ENCODE measurements at regions not wholly inside any gene's neighbourhood (a gene's known extent, or its start where the extent isn't known, plus 50 kb on each side); places are given as distances from the start of the nearest gene placed in this dataset.

DNA sequence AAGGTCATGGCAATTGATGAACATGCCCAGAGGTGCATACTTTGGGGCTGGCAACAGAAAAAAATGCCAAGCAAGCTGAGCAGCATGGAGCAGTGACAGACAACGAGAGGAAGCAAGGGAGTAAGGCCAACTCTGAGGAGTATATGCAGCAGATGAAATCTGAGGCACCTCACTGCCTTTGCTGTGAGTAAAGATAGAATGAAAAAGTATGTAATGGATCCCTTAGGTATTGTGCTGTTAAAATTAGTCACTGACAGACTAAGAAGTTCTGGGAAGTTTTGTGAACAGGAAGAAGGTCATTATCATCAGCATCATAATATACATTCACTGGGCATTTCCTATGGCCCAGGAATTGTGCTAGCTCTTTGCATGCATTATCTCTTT is 269.9 kb downstream of the DUSP6 start (continued):
- TF ChIP-seq FOXS1 (CRISPR knock-in tag; IDR thresholded peaks at IDR 0.05) (no peak), HOXA7 (CRISPR knock-in tag; IDR thresholded peaks at IDR 0.05) (no peak), ESRRA (IDR thresholded peaks at IDR 0.05; ENCODE audit: borderline replicate concordance, low read length) (no peak), RCOR1 (IDR thresholded peaks at IDR 0.05; ENCODE audit: low read depth, low read length) (no peak)
- TF ChIP-seq, protein P1, sequence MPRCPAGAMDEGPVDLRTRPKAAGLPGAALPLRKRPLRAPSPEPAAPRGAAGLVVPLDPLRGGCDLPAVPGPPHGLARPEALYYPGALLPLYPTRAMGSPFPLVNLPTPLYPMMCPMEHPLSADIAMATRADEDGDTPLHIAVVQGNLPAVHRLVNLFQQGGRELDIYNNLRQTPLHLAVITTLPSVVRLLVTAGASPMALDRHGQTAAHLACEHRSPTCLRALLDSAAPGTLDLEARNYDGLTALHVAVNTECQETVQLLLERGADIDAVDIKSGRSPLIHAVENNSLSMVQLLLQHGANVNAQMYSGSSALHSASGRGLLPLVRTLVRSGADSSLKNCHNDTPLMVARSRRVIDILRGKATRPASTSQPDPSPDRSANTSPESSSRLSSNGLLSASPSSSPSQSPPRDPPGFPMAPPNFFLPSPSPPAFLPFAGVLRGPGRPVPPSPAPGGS (IDR thresholded peaks at IDR 0.05): no peak

DNA sequence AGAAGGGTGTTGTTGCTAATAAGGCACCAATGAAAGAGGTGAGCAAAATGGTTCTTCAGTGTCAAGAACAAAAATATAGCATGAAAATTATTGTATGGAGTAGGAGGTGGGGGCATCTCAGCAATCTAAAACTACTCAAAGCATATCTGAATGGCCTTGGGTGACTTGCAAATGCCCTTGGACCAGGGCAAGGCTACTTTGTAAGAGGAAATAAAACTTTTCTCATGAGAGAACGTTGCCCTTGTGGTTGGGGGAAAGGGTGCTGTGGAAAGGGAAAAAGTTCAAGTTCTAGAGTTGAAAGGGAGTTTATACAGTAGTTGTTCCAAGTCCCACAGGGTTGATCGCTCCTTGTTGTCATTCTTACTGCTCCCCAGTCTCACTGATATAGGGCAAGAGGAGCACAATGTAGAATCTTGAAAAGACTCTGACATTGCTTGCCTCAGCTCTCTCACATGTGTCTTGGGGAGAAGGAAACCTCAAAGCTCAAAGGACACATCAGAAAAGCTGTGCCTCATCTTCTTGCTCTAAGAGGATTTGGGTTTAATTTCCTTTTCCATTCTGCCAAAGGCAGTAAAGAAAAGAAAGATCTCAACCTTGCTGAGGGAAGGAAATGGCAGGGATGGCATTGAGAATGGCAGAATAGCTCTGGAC is 270.5 kb downstream of the DUSP6 start:
- TF ChIP-seq NFE2L2 (conservative IDR thresholded peaks at IDR 0.05; ENCODE audit: low read length): no peak
- TF ChIP-seq ZNF302 (CRISPR knock-in tag; IDR thresholded peaks at IDR 0.05): no peak
- TF ChIP-seq, protein P2, sequence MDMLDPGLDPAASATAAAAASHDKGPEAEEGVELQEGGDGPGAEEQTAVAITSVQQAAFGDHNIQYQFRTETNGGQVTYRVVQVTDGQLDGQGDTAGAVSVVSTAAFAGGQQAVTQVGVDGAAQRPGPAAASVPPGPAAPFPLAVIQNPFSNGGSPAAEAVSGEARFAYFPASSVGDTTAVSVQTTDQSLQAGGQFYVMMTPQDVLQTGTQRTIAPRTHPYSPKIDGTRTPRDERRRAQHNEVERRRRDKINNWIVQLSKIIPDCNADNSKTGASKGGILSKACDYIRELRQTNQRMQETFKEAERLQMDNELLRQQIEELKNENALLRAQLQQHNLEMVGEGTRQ (IDR thresholded peaks at IDR 0.05): no peak
- TF ChIP-seq SMC3 (IDR thresholded peaks at IDR 0.05): no peak
- TF ChIP-seq RAD21 (conservative IDR thresholded peaks at IDR 0.05 in 1 of 2, IDR thresholded peaks at IDR 0.05 in 1 of 2): no peak
- TF ChIP-seq ESRRA (IDR thresholded peaks at IDR 0.05; ENCODE audit: borderline replicate concordance, low read length): no peak
- no peak for TF ChIP-seq TFCP2L1 (CRISPR knock-in tag; IDR thresholded peaks at IDR 0.05)
- TF ChIP-seq RARB (CRISPR knock-in tag; IDR thresholded peaks at IDR 0.05): no peak
- no peak for TF ChIP-seq EP300 (IDR thresholded peaks at IDR 0.05)
- no peak for TF ChIP-seq SREBF2 (IDR thresholded peaks at IDR 0.05)
- TF ChIP-seq, protein P3, sequence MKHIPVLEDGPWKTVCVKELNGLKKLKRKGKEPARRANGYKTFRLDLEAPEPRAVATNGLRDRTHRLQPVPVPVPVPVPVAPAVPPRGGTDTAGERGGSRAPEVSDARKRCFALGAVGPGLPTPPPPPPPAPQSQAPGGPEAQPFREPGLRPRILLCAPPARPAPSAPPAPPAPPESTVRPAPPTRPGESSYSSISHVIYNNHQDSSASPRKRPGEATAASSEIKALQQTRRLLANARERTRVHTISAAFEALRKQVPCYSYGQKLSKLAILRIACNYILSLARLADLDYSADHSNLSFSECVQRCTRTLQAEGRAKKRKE (CRISPR knock-in tag; IDR thresholded peaks at IDR 0.05; ENCODE audit: low read depth): no peak
- TF ChIP-seq, protein P4, sequence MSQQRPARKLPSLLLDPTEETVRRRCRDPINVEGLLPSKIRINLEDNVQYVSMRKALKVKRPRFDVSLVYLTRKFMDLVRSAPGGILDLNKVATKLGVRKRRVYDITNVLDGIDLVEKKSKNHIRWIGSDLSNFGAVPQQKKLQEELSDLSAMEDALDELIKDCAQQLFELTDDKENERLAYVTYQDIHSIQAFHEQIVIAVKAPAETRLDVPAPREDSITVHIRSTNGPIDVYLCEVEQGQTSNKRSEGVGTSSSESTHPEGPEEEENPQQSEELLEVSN (IDR thresholded peaks at IDR 0.05; ENCODE audit: borderline replicate concordance, low read depth): no peak
- TF ChIP-seq, protein P5, sequence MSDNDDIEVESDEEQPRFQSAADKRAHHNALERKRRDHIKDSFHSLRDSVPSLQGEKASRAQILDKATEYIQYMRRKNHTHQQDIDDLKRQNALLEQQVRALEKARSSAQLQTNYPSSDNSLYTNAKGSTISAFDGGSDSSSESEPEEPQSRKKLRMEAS (IDR thresholded peaks at IDR 0.05): no peak
- TF ChIP-seq HEYL (CRISPR knock-in tag; IDR thresholded peaks at IDR 0.05): no peak
- TF ChIP-seq, protein P1 (IDR thresholded peaks at IDR 0.05): no peak
- Histone ChIP-seq H3K4me3 (no peak overlapping the region), H3K9me3 (no peaks in the 10 kb centered on the region), H3K4me2 (no peak overlapping the region), H3K4me1 (no peaks in the 10 kb centered on the region), H3K27ac (no peak overlapping the region)
- ChIA-PET CTCF (interaction anchor here (0.8 kb wide), 1 partner anchor 19 kb away, joined by 3 read pairs; no protein-coding TSS in a partner anchor), POLR2A (no interaction called here)
- ATAC-seq (no peak), DNase-seq (ENCODE audit: low read depth in 1 of 2, low spot score in 1 of 2) (no peak), FAIRE-seq (no peak)
- 43% methylated on average over 2 of the region's 2 CpGs for WGBS (ENCODE audit: missing lambda C conversion rate)

DNA sequence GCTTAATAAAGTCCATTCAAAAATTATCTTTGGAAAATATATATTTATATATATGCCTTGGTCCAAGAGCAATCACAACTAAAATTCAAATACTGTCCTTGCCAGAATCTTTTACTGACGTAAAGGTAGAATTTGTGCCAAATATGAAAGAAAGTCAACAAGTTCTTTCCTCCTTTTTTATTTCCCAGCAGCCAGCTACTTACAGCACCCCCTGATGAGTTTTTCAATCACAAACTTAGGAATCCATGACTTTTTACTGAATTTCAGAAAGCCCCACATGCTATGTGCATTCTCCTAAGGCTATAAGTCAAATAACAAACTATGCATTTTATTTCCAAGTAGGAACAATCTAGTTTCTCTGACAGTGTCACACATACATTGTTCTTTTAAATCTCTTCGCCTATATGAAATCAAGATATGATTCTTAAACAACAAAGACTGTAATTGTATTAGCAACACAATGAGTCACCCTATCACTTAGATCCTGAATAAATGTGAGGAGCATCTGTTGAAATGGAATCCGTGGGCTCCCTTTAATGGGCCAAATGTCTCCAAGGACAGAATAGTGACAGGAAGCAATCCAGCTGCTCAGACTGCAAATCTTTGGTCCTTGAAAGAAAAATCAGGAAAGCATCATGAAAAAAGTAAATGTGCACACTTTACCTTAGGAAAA is 271.4 kb downstream of the DUSP6 start:
- FAIRE-seq (no peak), DNase-seq (ENCODE audit: low read depth in 1 of 2, low spot score in 1 of 2) (no peak), ATAC-seq (no peak)
- Histone ChIP-seq H3K4me2 (no peak overlapping the region), H3K27ac (no peak overlapping the region), H3K4me1 (no peaks in the 10 kb centered on the region), H3K4me3 (no peak overlapping the region), H3K9me3 (no peaks in the 10 kb centered on the region)
- ChIA-PET CTCF (no interaction called here), POLR2A (no interaction called here)
- TF ChIP-seq, protein P3 (CRISPR knock-in tag; IDR thresholded peaks at IDR 0.05; ENCODE audit: low read depth): no peak
- TF ChIP-seq, protein P6, sequence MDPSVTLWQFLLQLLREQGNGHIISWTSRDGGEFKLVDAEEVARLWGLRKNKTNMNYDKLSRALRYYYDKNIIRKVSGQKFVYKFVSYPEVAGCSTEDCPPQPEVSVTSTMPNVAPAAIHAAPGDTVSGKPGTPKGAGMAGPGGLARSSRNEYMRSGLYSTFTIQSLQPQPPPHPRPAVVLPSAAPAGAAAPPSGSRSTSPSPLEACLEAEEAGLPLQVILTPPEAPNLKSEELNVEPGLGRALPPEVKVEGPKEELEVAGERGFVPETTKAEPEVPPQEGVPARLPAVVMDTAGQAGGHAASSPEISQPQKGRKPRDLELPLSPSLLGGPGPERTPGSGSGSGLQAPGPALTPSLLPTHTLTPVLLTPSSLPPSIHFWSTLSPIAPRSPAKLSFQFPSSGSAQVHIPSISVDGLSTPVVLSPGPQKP (IDR thresholded peaks at IDR 0.05; ENCODE audit: low read depth, low read length): no peak
- 54% methylated on average over 3 of the region's 3 CpGs for WGBS (ENCODE audit: missing lambda C conversion rate)
